HG03342 (cell line): ENCODE measurements at regions not wholly inside any gene's neighbourhood (a gene's known extent, or its start where the extent isn't known, plus 50 kb on each side); places are given as distances from the start of the nearest gene placed in this dataset.

Source experiments
- ATAC-seq: cut with Tn5 transposase; IDR thresholded peaks from one replicate; pipeline ENCODE4 v1.9.1; 2021; ENCODE audit warnings: mild to moderate bottlenecking, moderate library complexity; ENCODE audit not compliant: unreplicated experiment

GRCh38 chr12:24307153-24307552 is 357.7 kb upstream of the SOX5 start:
- ATAC-seq, result no peak

GRCh38 chr12:24306001-24306400 is 356.5 kb upstream of the SOX5 start:
- ATAC-seq, result no peak

- no peak for ATAC-seq
Measured at GRCh38 chr12:24304285-24304684, 354.8 kb upstream of the SOX5 start.

GRCh38 chr12:24302708-24303107 is 353.2 kb upstream of the SOX5 start:
- no peak for ATAC-seq

- no peak for ATAC-seq
Measured at GRCh38 chr12:24297516-24297915, 348.0 kb upstream of the SOX5 start.

GRCh38 chr12:24293549-24293948 is 344.1 kb upstream of the SOX5 start:
- ATAC-seq, result no peak

GRCh38 chr12:24287963-24288362 is 338.5 kb upstream of the SOX5 start:
- no peak for ATAC-seq

GRCh38 chr12:24285448-24285847 is 336.0 kb upstream of the SOX5 start:
- ATAC-seq, result no peak

GRCh38 chr12:24281341-24281740 is 331.9 kb upstream of the SOX5 start:
- no peak for ATAC-seq

- no peak for ATAC-seq
Measured at GRCh38 chr12:24280056-24280842, 330.8 kb upstream of the SOX5 start.

- no peak for ATAC-seq
Measured at GRCh38 chr12:24278832-24279231, 329.4 kb upstream of the SOX5 start.

GRCh38 chr12:24270965-24271364 is 321.5 kb upstream of the SOX5 start:
- no peak for ATAC-seq

GRCh38 chr12:24270464-24270863 is 321.0 kb upstream of the SOX5 start:
- no peak for ATAC-seq

- no peak for ATAC-seq
Measured at GRCh38 chr12:24268663-24269186, 319.3 kb upstream of the SOX5 start.

GRCh38 chr12:24266982-24267381 is 317.5 kb upstream of the SOX5 start:
- ATAC-seq, result no peak

GRCh38 chr12:24256684-24257083 is 307.2 kb upstream of the SOX5 start:
- ATAC-seq, result no peak

GRCh38 chr12:24255920-24256665 is 306.6 kb upstream of the SOX5 start:
- ATAC-seq, result no peak

- no peak for ATAC-seq
Measured at GRCh38 chr12:24252602-24253001, 303.1 kb upstream of the SOX5 start.

- ATAC-seq, result no peak
Measured at GRCh38 chr12:24246934-24247333, 297.5 kb upstream of the SOX5 start.

GRCh38 chr12:24246376-24246775 is 296.9 kb upstream of the SOX5 start:
- ATAC-seq, result no peak

- ATAC-seq, result no peak
Measured at GRCh38 chr12:24244801-24245200, 295.3 kb upstream of the SOX5 start.

- ATAC-seq, result no peak
Measured at GRCh38 chr12:24244231-24244630, 294.8 kb upstream of the SOX5 start.
